GM19240 (cell line): ENCODE measurements at regions not wholly inside any gene's neighbourhood (a gene's known extent, or its start where the extent isn't known, plus 50 kb on each side); places are given as distances from the start of the nearest gene placed in this dataset.
"Not testable (repeated sequence)": the region's sequence is repeated elsewhere in the genome, so short reads cannot be mapped to it uniquely, and the experiment has no call there.

Experiments
- DNase-seq: peaks from one replicate; pipeline ENCODE4 v3.0.0; 2011; ENCODE audit warnings: low spot score; ENCODE audit not compliant: insufficient read length

DNA sequence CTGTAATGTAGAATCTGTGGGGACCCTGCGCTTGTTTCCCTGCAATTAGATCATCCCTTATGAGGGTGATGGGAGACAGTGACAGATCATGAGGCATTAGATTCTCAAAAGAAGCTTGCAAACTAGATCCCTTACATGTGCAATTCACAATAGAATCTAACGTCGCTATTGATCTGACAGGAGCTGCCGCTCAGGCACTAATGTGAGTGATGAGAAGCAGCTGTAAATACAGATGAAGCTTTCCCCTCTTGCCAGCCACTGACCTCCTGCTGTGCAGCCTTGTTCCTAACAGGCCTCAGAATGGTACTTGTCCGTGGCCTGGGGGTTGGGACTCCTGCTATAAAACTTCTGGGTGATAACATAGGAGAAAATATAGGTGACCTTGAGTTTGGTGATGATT lies 1076.8 kb downstream of the PDHA2 start:
- DNase-seq = no peak

DNA sequence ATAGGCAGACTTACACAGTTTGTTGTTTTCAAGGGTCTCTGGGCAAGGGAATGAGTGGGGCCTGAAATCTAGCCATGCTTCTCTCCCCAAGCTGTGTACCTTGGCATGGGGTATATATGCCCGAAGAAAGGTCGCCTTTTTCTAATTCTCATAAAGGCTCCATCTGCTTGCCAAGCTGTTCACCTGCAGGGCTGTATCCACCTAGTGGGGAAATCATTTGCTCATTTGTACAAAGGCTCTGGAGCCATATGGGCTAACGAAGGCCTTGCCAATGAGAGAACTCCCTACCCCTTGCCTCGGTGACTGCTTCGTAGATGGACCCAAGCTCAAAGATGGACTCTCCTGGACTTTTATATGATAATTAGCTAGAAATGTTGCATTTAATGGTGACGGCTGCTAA lies 1097.0 kb downstream of the PDHA2 start:
- no peak for DNase-seq

DNA sequence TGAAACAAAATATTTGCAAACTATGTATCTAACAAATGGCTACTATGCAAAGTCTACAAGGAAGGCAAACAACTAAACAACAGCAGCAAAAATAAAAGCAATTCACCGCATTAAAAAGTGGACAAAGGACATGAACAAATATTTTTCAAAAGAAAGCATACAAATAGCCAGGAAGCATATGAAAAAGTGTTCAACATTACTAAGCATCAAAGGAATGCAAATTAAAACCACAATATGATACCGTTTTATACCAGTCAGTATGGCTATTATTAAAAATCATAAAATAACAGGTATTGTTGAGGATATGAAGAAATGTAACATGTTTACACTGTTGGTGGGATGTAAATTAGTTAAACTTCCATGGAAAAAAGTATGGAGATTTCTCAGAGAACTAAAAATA lies 1106.7 kb downstream of the PDHA2 start:
- DNase-seq = no peak

- DNase-seq = no peak
Observed at GRCh38 chr4:96952610-96953009, 1112.7 kb downstream of the PDHA2 start.

GRCh38 chr4:96955226-96955625 lies 1115.3 kb downstream of the PDHA2 start:
- no peak for DNase-seq

DNA sequence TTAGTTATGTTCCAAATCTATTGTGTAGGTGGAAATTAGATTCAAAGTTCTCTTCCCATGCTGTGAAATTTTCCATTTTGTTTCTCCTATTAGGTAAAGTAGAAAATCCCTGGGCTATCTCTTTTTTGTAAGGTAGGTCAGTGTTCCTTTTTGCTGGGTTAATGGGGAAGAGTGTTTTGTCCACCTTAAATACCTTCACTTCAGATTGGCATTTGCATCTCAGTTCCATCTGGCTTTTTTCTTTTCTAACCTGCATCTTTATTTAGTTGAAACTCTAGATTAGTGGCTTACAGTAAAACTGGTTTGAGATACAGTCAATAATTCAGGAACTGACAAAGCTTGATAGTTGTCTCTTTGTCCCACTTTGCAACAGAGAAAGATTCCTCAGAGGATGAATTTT lies 1115.8 kb downstream of the PDHA2 start:
- DNase-seq = no peak

DNA sequence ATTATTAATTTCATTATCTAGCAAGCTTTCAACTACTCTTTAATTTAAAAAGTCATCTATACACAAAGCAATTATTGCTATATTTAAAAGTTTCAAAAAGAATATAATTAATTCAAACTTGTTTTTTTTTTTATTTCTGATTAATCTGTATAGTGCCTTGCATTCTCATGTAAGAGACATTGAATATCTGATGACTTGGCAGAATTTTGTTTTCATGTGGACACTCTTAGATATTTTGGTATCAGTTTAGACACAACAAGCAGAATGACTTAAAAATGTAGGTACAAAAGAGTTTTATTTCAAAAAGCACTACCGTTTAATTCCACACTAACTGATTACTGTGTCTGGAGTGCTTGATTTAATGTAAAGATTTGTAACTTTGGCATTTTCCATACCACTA lies 1129.6 kb downstream of the PDHA2 start:
- DNase-seq = no peak

- no peak for DNase-seq
Observed at GRCh38 chr4:96972920-96973319, 1133.0 kb downstream of the PDHA2 start.

DNA sequence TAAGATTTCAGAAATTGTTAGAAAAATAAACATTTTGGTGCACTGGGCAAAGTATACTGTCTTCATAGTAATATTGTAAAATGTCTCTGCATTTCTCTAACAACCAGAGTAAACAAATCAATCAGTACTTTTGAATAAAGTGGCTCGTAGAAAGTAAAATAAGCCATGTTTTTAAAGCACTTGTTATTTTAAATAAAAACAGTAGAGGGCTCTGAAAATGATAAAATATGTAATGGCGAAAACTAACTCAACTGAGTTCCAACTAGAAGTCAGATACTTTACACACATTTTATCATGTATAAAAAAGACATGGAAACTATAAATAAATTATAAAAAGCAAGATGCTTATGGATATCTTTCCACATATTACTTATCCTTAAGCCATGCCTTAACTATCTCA lies 1134.4 kb downstream of the PDHA2 start:
- no peak for DNase-seq

GRCh38 chr4:96983830-96984229 lies 1143.9 kb downstream of the PDHA2 start:
- DNase-seq = no peak

- no peak for DNase-seq
Observed at GRCh38 chr4:96986816-96987215, 1146.9 kb downstream of the PDHA2 start.

- no peak for DNase-seq
Observed at GRCh38 chr4:96991083-96991482, 1151.2 kb downstream of the PDHA2 start.

GRCh38 chr4:96992443-96992842 lies 1150.8 kb downstream of the STPG2 start:
- DNase-seq = no peak

DNA sequence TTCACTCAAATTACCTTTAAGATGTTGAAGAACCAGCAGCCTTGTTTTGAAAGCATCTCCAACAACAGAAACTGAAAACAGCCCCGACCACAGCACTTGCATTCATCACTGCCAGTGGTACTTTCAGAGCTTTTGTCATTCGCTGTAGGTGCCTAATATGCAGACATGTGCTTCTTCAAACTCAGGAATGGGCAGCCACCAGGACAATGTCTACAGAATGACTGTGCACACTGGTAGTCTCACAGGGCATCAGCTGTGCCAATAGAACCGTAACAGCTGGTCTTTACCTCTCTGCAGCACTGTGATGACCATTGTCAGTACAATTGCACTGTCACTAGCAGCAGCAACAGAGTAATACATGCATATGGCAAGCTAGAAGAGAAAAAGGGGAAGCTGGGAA lies 1149.7 kb downstream of the STPG2 start:
- DNase-seq = no peak

DNA sequence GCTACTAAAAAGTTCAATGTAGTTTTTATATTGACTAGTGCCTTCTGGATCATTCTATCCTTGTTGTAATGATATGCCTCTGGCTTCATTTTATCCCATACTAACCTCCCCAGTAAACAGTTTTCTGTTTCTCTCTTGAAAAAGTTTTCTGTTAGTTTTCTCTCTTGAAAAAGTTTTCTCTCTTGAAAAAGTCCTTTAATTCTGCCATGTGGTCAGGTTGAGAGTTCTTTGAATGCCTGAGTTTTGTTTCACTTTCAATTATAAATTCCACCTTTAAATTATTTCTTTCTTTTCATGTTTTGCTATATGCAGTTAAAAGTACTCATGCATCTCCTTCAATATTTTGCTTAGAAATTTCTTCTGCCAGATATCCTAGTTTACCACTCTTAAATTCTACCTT lies 1139.6 kb downstream of the STPG2 start:
- DNase-seq = no peak

DNA sequence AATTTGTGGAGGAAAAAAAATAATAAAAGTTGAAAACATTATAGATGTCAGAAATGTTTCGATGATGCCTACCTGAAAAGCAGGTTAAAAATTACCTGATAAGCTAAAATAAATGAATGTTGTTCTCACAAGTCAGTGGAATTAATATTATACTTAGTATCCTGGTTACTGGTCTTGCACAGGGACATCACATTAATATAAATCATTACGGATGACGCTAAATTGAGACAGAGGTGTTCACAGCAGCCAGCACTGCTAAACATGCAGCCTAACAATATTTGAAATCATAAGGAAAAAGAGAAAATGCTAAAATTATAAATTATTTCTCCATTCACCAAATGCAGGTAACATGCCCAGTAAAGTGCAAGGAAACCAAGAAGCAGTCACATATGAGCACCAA lies 1130.0 kb downstream of the STPG2 start:
- no peak for DNase-seq

DNA sequence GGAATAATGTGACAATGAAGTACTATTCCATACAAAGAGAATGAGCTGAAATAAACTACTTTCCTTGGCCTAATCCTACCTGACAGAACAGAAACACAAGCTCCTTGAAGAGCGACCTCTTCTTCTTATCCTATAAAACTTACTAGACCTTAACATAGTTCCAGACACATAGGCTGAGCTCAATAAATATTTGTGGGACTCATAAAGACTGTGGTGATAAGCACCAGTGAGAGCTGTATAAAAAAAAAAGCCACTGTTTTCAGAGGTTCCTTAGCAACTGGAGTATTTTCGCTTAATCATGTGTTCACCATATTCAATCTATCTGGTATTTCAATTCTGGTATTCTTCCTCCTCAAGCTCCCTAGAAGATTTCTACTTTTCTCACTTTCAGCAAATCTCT lies 1129.6 kb downstream of the STPG2 start:
- no peak for DNase-seq

GRCh38 chr4:97015301-97015700 lies 1128.0 kb downstream of the STPG2 start:
- DNase-seq = no peak

- DNase-seq = no peak
Observed at GRCh38 chr4:97016186-97016907, 1126.9 kb downstream of the STPG2 start.

- DNase-seq = no peak
Observed at GRCh38 chr4:97027728-97028410, 1115.4 kb downstream of the STPG2 start.

DNA sequence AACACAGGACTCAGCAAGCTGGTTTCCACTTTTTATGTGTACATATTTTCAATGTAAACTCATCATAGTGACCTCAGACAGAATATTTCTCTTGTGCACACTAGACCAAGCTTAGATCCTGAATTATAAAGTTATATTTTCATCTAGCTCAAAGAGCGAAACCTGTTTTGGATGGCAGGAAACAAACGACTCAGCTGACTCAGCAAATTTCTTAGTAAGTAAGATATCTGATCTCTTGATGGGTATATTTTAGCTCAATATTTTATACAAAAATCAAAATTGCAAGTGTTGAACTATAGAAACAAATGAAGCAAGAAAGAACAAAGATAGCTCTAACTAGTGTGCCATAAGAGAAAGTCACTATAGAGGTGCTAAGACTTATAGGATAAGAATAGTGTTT lies 1114.5 kb downstream of the STPG2 start:
- DNase-seq = no peak

- DNase-seq = not testable (repeated sequence)
Observed at GRCh38 chr4:97037411-97038145, 1105.7 kb downstream of the STPG2 start.

DNA sequence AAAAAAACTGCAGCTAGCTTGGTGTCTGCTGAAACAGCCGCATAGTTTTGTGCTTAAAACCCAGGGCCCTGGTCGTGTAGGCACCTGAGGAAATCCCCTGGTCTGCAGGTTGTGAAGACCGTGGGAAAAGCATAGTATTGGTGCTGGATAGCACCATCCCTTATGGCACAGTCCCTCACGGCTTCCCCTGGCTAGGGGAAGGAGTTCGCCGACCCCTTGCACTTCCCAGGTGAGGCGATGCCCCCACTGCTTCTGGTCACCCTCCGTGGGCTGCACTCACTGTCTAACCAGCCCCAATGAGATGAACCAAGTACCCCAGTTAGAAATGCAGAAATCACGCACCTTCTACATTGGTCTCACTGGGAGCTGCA lies 1105.1 kb downstream of the STPG2 start:
- no peak for DNase-seq
